Left ventricle myocardium inferior (tissue), 1 donor: ENCODE measurements at regions not wholly inside any gene's neighbourhood (a gene's known extent, or its start where the extent isn't known, plus 50 kb on each side); places are given as distances from the start of the nearest gene placed in this dataset.
"Not testable (repeated sequence)": the region's sequence is repeated elsewhere in the genome, so short reads cannot be mapped to it uniquely, and the experiment has no call there.

Experiments used
- DNase-seq: peaks from one replicate; pipeline ENCODE4 v3.0.0-alpha.2; 2020
- H3K27ac ChIP-seq: fragments of 200-600 bp; replicated peaks from 2 replicates; pipeline ENCODE4 v1.8.0; 2021
- H3K27me3 ChIP-seq: fragments of 200-600 bp; 2 replicates; pipeline ENCODE4 v1.8.0; 2021; ENCODE audit warnings: low read depth
- H3K36me3 ChIP-seq: fragments of 200-600 bp; 2 replicates; pipeline ENCODE4 v1.8.0; 2021
- H3K4me1 ChIP-seq: fragments of 200-600 bp; 2 replicates; pipeline ENCODE4 v1.8.0; 2021
- H3K4me3 ChIP-seq: fragments of 200-600 bp; 2 replicates; pipeline ENCODE4 v1.8.0; 2021; ENCODE audit warnings: mild to moderate bottlenecking, moderate library complexity
- H3K9me3 ChIP-seq: fragments of 200-600 bp; replicated peaks from 2 replicates; pipeline ENCODE4 v1.8.0; 2021
- intact Hi-C: fragments of 100-400 bp; cut with micrococcal nuclease; formaldehyde crosslinking; loops from one replicate; pipeline ENCODE4 v1.11.0; 2022
- TF ChIP-seq, protein P1 (sequence below): fragments of 200-600 bp; IDR thresholded peaks from 2 replicates; pipeline ENCODE4 v1.8.0; 2021; ENCODE audit warnings: antibody characterized with exemption, mild to moderate bottlenecking, borderline replicate concordance
- donor health status: DM: no; HTN: yes; CAD: no; lungs with severe emphysema.

DNA sequence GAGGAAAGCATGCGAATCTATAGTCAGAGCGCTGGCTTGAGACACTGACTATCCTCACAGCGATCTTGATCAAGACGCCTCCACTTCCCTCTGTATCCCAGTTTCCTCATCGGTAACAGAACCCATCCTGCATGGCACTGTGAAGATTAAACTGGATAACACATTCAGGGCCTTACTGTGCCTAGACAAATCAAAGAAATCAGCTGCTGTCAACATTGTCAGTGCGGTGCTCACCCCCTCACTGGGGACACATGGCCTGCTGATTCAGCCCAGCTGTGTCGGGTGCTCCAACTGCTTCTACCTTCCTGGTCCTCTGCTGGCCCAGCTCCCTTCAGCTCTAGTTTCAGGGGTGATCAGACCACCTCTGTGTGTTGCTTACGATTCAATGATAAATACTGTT is 268.6 kb upstream of the AGAP1 start:
- H3K4me1 ChIP-seq, result no peaks in the 10 kb centered on the region
- no peak overlapping the region for H3K4me3 ChIP-seq
- peaks cover 63% of the 10 kb centered on the region for H3K27me3 ChIP-seq
- H3K9me3 ChIP-seq, result peaks cover 11% of the 10 kb centered on the region
- no peak for DNase-seq
- no peaks in the 10 kb centered on the region for H3K36me3 ChIP-seq
- no peak overlapping the region for H3K27ac ChIP-seq
- TF ChIP-seq, protein P1, sequence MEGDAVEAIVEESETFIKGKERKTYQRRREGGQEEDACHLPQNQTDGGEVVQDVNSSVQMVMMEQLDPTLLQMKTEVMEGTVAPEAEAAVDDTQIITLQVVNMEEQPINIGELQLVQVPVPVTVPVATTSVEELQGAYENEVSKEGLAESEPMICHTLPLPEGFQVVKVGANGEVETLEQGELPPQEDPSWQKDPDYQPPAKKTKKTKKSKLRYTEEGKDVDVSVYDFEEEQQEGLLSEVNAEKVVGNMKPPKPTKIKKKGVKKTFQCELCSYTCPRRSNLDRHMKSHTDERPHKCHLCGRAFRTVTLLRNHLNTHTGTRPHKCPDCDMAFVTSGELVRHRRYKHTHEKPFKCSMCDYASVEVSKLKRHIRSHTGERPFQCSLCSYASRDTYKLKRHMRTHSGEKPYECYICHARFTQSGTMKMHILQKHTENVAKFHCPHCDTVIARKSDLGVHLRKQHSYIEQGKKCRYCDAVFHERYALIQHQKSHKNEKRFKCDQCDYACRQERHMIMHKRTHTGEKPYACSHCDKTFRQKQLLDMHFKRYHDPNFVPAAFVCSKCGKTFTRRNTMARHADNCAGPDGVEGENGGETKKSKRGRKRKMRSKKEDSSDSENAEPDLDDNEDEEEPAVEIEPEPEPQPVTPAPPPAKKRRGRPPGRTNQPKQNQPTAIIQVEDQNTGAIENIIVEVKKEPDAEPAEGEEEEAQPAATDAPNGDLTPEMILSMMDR, result no peak
- intact Hi-C loops, result no loop called here

- peaks cover 11% of the 10 kb centered on the region for H3K9me3 ChIP-seq
- DNase-seq, result no peak
- H3K27ac ChIP-seq, result no peak overlapping the region
- no peak overlapping the region for H3K4me3 ChIP-seq
- peaks cover 7% of the 10 kb centered on the region for H3K4me1 ChIP-seq
- intact Hi-C loops, result no loop called here
- TF ChIP-seq, protein P1, result no peak
- H3K27me3 ChIP-seq, result peaks cover 63% of the 10 kb centered on the region
- no peaks in the 10 kb centered on the region for H3K36me3 ChIP-seq
These were observed 266.3 kb upstream of the AGAP1 start for GRCh38 chr2:235227590-235227989.

DNA sequence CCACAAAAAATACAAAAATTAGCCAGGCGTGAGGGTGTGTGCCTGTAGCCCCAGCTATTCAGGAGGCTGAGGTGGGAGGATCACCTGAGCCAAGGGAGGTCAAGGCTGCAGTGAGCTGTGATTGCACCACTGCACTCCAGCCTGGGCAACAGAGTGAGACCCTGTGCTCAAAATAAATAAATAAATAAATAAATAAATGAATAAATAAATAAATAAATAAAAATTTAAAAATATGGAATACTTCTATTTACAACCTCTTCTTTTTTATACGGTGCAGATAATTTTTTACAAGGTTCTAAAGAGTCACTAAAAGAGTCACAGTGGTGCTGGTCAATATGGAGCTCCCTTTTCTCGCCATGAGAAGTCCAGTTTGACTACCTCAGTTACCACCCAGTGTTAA is 265.4 kb upstream of the AGAP1 start:
- H3K36me3 ChIP-seq, H3K4me1 ChIP-seq, intact Hi-C loops, H3K4me3 ChIP-seq, H3K27ac ChIP-seq, DNase-seq, H3K9me3 ChIP-seq: not testable (repeated sequence)
- H3K27me3 ChIP-seq, result peaks cover 63% of the 10 kb centered on the region

DNA sequence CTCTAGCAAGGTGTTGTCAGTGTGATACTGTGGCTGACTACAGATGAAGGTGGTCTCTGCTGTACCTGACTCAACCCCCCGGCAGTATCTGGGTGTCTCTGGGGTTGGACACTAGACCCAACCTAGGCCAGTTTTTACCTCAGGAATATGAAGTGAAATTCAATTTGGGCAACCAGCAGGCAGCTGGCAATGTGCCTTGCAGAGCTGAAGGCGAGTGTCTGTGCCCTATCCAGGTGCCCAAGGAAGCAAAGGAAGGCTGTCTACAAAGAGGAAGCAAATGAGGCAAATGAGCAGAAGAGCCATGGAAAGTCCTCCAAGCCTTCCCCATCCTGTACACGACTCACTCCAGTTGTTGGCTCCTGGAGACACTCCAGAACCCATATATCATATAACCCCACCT is 264.6 kb upstream of the AGAP1 start:
- TF ChIP-seq, protein P1, result no peak
- H3K4me3 ChIP-seq, result no peak overlapping the region
- H3K27ac ChIP-seq, result no peak overlapping the region
- H3K36me3 ChIP-seq, result no peaks in the 10 kb centered on the region
- peaks cover under 1% of the 10 kb centered on the region for H3K9me3 ChIP-seq
- intact Hi-C loops, result no loop called here
- DNase-seq, result no peak
- H3K27me3 ChIP-seq, result peaks cover 63% of the 10 kb centered on the region
- peaks cover 7% of the 10 kb centered on the region for H3K4me1 ChIP-seq

GRCh38 chr2:235230821-235231601 is 262.8 kb upstream of the AGAP1 start:
- no peak for DNase-seq
- peaks cover 57% of the 10 kb centered on the region for H3K27me3 ChIP-seq
- TF ChIP-seq, protein P1, result no peak
- no peak overlapping the region for H3K4me3 ChIP-seq
- peak overlapping the region; percentile 60 for H3K27ac ChIP-seq
- no peaks in the 10 kb centered on the region for H3K36me3 ChIP-seq
- intact Hi-C loops, result no loop called here
- no peaks in the 10 kb centered on the region for H3K9me3 ChIP-seq
- peaks cover 7% of the 10 kb centered on the region for H3K4me1 ChIP-seq
